GM12891 (cell line): ENCODE measurements at regions not wholly inside any gene's neighbourhood (a gene's known extent, or its start where the extent isn't known, plus 50 kb on each side); places are given as distances from the start of the nearest gene placed in this dataset.

Source experiments
- PAX5 ChIP-seq: IDR thresholded peaks from 2 replicates; pipeline ENCODE4 v1.6.1; 2011; ENCODE audit warnings: low read length, moderate library complexity, mild to moderate bottlenecking; ENCODE audit not compliant: insufficient read depth, severe bottlenecking
- POLR2A ChIP-seq: IDR thresholded peaks from 2 replicates; pipeline ENCODE4 v1.6.1; 2011; ENCODE audit warnings: low read depth, low read length, control low read depth
- POLR2AphosphoS5 ChIP-seq: IDR thresholded peaks from 2 replicates; pipeline ENCODE4 v1.6.1; 2011; ENCODE audit warnings: low read depth, low read length, control low read depth
- POU2F2 ChIP-seq: IDR thresholded peaks from 2 replicates; pipeline ENCODE4 v1.6.1; 2011; ENCODE audit warnings: low read depth, mild to moderate bottlenecking, control low read depth, low read length, moderate library complexity
- TAF1 ChIP-seq: IDR thresholded peaks from 2 replicates; pipeline ENCODE4 v1.6.1; 2011; ENCODE audit warnings: low read depth, low read length, control low read depth

DNA sequence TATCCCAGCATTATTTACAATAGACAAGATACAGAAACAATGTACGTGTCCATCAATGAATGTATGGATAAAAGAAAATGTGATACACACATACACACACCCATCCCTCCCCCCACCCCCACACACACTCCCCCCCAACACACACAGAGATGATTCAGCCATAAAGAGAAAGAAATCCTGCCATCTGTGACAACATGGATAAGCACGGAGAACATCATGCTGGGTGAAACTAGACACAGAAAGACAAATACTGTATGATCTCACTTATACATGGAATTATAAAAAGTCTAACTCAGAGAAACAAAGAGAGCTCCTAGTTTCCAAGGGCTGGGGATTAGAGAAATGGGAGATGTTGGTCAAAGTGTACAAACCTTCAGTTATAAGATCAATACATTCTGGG lies 104.8 kb upstream of the LY86 start:
- TF ChIP-seq POU2F2 (no peak), POLR2A (no peak), POLR2AphosphoS5 (no peak), TAF1 (no peak), PAX5 (no peak)
